SJCRH30 (cell line): ENCODE measurements at regions not wholly inside any gene's neighbourhood (a gene's known extent, or its start where the extent isn't known, plus 50 kb on each side); places are given as distances from the start of the nearest gene placed in this dataset.

ENCODE experiments used
- DNase-seq, 2 experiments: peaks; one replicate each; pipeline ENCODE4 v3.0.0-alpha.2; 2015 to 2020
- H3K27ac ChIP-seq: fragments of 250-450 bp; sonication (Bioruptor Pico); 2 replicates; pipeline ENCODE4 v1.5.1; 2020; ENCODE audit warnings: mild to moderate bottlenecking, moderate library complexity
- H3K27me3 ChIP-seq: fragments of 250-450 bp; sonication (Bioruptor Pico); 2 replicates; pipeline ENCODE4 v1.5.1; 2020; ENCODE audit warnings: mild to moderate bottlenecking, moderate library complexity
- H3K36me3 ChIP-seq: fragments of 250-450 bp; sonication (Bioruptor Pico); 2 replicates; pipeline ENCODE4 v1.5.1; 2020; ENCODE audit warnings: mild to moderate bottlenecking, moderate library complexity
- H3K4me1 ChIP-seq: fragments of 250-450 bp; sonication (Bioruptor Pico); 2 replicates; pipeline ENCODE4 v1.5.1; 2020; ENCODE audit warnings: mild to moderate bottlenecking, moderate library complexity
- H3K4me3 ChIP-seq: fragments of 250-450 bp; sonication (Bioruptor Pico); 2 replicates; pipeline ENCODE4 v1.5.1; 2020; ENCODE audit warnings: mild to moderate bottlenecking, moderate library complexity
- H3K9me3 ChIP-seq: fragments of 250-450 bp; sonication (Bioruptor Pico); replicated peaks from 2 replicates; pipeline ENCODE4 v1.5.1; 2020; ENCODE audit warnings: mild to moderate bottlenecking, moderate library complexity

DNA sequence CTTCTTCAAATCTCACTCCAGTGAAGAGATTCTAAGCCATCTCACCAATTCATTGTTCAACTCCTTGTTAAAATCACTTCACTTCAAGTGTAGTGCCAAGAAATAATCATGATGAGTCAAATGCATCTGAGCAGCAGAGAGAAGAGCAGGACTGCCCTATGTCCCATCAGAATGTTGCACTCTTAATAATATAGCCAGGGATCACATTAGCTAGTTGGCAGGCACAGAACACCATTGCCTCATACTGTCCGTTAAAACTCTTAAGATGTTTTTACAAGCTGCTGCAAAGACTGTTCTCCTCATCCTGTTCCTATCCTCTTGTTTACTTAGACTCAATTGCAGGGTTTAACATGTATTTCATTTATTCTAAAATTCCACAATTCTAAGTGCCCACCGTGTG, 432.9 kb downstream of the PLPP3 start:
- no peak for DNase-seq
- H3K4me1 ChIP-seq: no peaks in the 10 kb centered on the region
- H3K27ac ChIP-seq: no peak overlapping the region
- no peaks in the 10 kb centered on the region for H3K36me3 ChIP-seq
- no peaks in the 10 kb centered on the region for H3K9me3 ChIP-seq
- no peak overlapping the region for H3K4me3 ChIP-seq
- H3K27me3 ChIP-seq: no peaks in the 10 kb centered on the region

DNA sequence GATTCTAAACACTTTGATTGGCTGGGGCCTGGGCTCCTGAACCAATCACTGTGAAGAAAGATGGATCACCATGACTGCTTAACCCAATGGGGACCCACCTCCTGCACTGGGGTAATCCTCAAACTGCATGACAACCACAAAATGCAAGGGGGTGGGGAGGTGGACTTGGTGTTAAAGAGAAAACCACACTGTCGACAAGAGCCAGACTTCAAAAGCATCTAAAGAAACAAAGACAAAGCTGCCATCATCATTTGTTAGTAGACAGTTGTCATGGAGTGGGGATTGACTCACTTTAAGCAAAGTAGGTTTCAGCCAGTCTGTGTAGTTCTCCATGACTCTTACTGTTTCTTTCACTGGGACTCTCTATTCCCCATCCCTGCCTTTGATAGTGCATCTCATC, 433.8 kb downstream of the PLPP3 start:
- no peaks in the 10 kb centered on the region for H3K36me3 ChIP-seq
- no peak for DNase-seq
- H3K4me3 ChIP-seq: no peak overlapping the region
- H3K9me3 ChIP-seq: no peaks in the 10 kb centered on the region
- no peak overlapping the region for H3K27ac ChIP-seq
- no peaks in the 10 kb centered on the region for H3K4me1 ChIP-seq
- H3K27me3 ChIP-seq: no peaks in the 10 kb centered on the region

DNA sequence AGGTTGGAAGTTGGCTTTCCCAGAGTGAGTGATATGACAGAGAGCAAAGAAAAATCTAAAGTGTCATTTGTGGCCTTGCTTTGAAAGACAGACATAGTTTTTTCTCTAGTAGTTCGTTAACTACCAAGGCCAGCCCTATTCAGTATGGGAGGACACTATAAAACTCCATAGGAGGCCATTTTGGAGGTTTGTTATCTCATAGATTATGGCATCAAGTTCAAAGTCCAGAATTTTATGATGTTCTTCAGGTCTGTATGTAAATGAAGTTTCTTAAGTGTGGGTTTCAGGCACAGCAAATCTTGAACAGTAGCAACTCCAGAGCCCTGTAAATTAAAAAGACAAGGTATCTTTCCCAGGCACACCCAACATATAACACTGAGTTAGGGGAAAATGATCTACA, 437.1 kb downstream of the PLPP3 start:
- DNase-seq: no peak

DNA sequence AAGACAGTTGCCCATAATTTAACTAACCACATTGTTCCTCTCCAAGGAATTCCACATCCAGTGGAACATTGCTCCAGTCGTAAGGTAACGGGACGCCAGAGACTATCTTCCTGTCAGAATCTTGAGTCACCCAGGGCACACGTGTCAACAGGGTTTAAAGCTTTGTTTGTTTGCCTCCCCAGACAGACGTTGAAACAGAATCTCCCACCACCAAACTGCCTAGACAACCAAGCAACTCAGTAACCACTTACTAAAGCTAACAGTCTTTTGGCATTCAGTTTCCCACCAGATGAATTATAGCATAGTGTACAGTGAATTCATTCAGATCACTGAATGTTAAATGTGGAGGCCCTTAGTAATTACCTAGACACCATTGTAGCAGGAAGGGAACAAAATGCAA, 439.5 kb downstream of the PLPP3 start:
- Histone ChIP-seq H3K27me3 (no peaks in the 10 kb centered on the region), H3K36me3 (no peaks in the 10 kb centered on the region), H3K4me3 (no peak overlapping the region), H3K4me1 (no peaks in the 10 kb centered on the region), H3K27ac (no peak overlapping the region), H3K9me3 (no peaks in the 10 kb centered on the region)
- no peak for DNase-seq

More for the DNA sequence above, 437.1 kb downstream of the PLPP3 start:
- Histone ChIP-seq H3K4me3 (no peak overlapping the region), H3K27me3 (no peaks in the 10 kb centered on the region), H3K9me3 (no peaks in the 10 kb centered on the region), H3K36me3 (no peaks in the 10 kb centered on the region), H3K27ac (no peak overlapping the region), H3K4me1 (no peaks in the 10 kb centered on the region)

DNA sequence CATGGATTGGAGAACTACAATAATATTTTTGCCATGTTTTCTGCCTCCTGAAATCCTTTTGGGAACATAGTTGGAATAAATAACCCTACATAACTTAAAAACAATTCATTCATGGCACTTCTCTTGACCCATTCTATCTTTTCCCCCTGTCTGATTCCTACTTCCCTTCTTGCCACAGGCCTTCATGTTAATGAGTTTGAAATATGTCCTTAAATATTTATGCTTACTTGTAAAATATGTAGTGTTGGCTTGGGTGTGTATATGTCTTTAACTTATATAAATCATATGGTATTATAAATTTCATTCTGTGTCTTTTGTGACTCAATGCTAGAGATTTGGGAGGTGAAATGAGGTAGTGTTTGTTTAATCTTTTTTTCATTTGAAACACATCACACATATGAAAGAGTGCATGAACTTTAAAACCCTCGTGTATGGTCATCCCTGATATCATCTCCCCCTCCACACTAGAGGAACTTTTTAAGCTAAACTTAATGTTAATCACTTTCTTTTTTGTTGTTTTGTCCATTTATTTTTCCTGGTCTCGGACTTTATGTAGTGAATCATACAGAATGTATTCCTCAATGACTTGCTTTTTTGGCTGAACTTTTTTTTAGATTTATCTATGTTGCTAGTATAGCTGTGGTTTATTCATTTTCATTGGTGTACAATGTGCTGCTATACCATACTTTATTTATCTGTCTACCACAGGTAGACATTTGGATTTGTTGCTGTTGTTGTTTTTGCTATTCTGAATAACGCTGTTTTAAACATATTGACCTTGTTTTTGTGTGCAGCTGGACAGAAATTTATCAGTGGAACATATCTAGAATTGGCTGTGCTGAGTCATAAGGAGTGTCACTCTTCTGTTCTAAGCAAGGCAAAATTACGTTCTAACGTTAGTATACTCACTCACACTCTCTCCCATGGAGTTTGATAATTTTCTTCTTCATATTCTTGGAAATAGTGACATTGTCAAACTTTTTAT, 441.6 kb downstream of the PLPP3 start:
- no peak overlapping the region for H3K27ac ChIP-seq
- H3K27me3 ChIP-seq: no peaks in the 10 kb centered on the region
- no peaks in the 10 kb centered on the region for H3K36me3 ChIP-seq
- H3K4me3 ChIP-seq: no peak overlapping the region
- H3K4me1 ChIP-seq: no peaks in the 10 kb centered on the region
- DNase-seq: no peak
- no peaks in the 10 kb centered on the region for H3K9me3 ChIP-seq

DNA sequence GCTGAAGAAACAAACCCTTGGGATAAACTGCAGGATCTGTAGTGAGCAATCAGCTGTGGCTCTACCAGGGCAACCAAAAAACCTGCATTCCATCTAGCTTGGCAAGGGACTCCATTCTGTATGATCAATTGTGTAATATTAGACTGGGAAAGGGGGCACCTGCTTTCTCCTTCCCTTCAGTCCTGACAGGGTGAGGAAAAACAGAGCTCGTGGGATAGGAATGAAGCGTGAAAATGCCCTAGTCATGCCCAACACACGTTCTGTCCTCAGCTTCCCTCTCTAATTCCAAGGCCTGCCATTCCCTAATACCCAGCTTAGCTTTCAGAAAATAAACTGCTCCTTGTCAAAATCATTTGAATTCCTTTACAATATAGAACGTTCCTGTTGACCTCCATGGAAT, 442.3 kb downstream of the PLPP3 start:
- Histone ChIP-seq H3K27me3 (no peaks in the 10 kb centered on the region), H3K27ac (no peak overlapping the region), H3K4me3 (no peak overlapping the region), H3K36me3 (no peaks in the 10 kb centered on the region), H3K4me1 (no peaks in the 10 kb centered on the region), H3K9me3 (no peaks in the 10 kb centered on the region)
- no peak for DNase-seq

DNA sequence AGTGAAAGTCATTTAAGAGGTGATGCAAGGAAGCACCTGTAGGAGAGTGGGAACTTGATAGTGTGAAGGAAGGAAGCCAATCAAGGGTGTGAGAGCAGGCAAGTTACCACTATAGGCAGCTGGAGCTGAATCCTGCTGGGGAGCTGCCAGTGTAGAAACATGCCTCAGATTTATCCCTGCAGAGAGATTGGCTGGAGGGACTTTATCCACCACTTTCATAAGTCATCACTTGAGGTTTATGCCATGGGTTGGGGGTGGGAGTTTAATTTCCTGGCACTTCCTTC, 443.6 kb downstream of the PLPP3 start:
- H3K27ac ChIP-seq: no peak overlapping the region

DNA sequence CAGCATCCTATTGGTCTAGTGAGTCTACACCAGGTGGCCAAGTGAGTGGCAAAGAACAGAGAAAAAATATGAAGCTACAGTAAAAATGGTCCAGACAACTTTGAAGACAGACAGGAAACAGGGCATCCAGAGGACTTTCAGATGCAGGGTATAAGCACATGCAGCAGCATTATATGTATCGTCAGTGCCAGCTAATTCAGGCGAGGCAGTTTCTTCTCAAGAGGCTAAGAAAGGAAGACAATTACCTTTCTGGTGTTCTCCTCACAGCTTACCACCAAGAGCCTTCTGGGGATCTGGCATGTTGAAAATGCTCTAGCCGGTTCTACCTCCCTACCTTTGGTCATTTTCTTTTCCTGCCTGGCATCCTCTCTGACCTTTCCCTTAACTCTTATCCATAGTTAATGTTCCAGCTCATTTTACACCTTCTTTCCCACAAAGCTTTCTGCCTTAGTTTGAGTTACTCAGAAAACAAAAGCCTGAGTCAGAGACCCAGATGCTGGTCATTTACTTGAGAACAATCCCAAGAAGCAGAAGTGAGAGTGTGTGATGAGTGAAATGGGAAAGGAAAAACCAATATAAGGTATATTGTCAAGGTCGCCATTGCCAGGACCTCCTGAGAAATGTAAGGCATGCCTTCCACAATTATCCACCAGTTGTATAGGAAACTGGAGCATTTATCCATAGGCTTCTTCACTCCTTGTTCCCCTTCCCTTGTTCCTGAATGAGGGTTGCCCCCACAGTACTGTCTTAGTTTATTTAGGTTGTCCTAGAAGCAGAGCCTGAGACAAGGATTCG, 444.1 kb downstream of the PLPP3 start:
- H3K9me3 ChIP-seq: no peaks in the 10 kb centered on the region
- DNase-seq: no peak
- no peak overlapping the region for H3K27ac ChIP-seq
- H3K36me3 ChIP-seq: no peaks in the 10 kb centered on the region
- no peak overlapping the region for H3K4me3 ChIP-seq
- H3K4me1 ChIP-seq: no peaks in the 10 kb centered on the region
- H3K27me3 ChIP-seq: no peaks in the 10 kb centered on the region

More for the DNA sequence above, 443.6 kb downstream of the PLPP3 start:
- Histone ChIP-seq H3K36me3 (no peaks in the 10 kb centered on the region), H3K4me3 (no peak overlapping the region), H3K4me1 (no peaks in the 10 kb centered on the region), H3K9me3 (no peaks in the 10 kb centered on the region), H3K27me3 (no peaks in the 10 kb centered on the region)
- DNase-seq: no peak

DNA sequence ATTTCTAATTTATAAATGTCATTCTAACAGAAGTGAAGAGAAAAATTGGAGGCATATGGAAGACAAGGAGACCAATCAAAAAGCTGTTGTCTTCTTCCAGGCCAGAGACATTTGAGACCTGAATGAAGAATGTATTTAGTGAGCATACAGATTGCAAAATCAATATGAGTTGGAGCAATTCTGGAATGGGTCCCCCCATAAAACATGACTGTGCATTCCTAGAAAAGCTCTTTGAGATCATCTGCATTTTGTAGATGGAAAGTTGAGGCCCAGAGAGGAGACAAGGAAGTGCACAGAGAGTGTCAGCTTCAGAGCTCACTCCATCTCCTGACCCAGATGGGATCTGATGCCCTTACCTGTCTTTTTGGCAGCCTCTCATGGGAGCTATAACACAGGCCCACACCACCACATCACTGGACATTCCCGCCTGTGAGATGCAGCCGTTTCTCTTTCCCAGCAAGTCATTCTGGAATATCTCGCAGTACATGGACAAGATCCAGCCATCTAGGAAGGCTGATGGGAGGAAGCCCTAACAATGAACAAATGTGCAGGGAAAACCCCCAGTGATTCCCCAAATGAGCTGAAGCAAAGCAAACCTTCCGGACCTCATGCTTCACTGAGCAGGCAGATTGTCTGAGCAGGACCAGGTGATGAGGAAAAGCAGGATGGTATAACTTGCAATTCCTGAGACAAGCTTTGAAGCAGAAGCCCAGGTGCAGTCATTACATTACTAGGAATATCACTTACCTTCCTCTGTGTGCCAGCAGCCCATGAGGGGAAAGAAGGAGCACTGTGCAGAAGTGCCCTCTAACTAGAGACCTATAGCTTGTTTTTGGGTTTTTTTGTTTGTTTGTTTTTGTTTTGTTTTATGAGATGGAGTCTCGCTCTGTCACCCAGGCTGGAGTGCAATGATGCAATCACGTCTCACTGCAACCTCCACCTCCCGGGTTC, 445.6 kb downstream of the PLPP3 start:
- Histone ChIP-seq H3K9me3 (no peaks in the 10 kb centered on the region), H3K27ac (no peak overlapping the region), H3K27me3 (no peaks in the 10 kb centered on the region), H3K36me3 (no peaks in the 10 kb centered on the region), H3K4me1 (no peaks in the 10 kb centered on the region), H3K4me3 (no peak overlapping the region)
- no peak for DNase-seq

DNA sequence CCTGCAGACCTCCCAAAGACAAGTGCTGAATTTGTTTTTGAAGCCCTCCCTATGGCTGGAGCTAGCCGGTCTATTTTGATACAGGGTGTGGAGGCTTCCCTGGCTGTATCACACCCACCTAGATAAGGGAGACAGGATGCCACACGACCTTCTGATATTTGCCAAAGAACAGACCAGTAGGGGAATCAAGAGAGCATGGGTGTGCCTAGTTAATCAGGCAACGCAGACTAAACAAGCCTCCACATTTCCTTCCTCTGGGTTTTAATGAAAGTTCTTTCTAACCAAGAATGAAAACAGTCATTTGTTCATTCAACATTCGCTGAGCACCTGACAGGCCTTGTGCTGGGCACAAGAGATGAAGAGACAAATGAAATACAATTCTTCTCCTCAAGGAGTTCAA, 446.8 kb downstream of the PLPP3 start:
- Histone ChIP-seq H3K9me3 (no peaks in the 10 kb centered on the region), H3K4me1 (no peaks in the 10 kb centered on the region), H3K27ac (no peak overlapping the region), H3K36me3 (no peaks in the 10 kb centered on the region), H3K27me3 (no peaks in the 10 kb centered on the region), H3K4me3 (no peak overlapping the region)
- no peak for DNase-seq

DNA sequence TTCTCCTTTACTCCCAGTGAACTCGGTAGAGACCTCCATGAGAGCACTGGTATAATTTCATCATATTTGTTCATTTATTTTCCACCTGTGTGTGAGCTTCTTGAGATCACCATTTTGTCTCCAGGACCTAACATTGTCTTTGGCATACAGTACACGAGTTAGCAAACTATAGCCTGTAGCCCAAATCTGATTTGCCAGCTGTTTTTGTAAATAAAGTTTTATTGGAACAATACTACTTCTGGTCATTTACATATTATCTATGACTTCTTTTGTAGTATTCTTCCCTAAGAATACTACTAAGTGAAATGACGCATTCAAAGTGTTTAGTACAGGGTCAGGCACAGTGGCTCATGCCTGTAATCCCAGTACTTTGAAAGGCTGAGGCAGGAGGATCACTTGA, 449.5 kb downstream of the PLPP3 start:
- DNase-seq: no peak
- no peaks in the 10 kb centered on the region for H3K9me3 ChIP-seq
- H3K27me3 ChIP-seq: no peaks in the 10 kb centered on the region
- H3K27ac ChIP-seq: no peak overlapping the region
- H3K4me3 ChIP-seq: no peak overlapping the region
- no peaks in the 10 kb centered on the region for H3K4me1 ChIP-seq
- H3K36me3 ChIP-seq: no peaks in the 10 kb centered on the region

DNA sequence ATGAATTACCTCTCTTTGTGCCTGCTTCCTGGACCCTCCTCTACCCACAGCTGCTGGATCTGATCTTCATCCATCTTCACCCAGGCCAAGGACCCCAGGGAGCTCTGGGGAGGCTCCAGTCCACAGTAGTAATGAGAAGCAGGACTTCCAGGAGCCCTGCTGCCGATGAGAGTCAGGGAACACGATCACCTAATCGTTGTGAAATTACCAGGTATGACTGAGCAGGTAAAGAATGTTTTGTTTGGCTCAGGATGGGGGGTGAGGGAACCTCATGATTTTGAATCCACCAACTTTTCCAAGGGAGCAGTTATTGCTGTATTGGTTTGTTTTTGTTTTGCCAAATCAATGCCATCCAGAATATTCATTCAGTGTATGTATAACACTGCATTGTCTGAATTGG, 454.0 kb downstream of the PLPP3 start:
- H3K27me3 ChIP-seq: no peaks in the 10 kb centered on the region
- no peaks in the 10 kb centered on the region for H3K36me3 ChIP-seq
- no peak overlapping the region for H3K4me3 ChIP-seq
- H3K9me3 ChIP-seq: no peaks in the 10 kb centered on the region
- no peaks in the 10 kb centered on the region for H3K4me1 ChIP-seq
- no peak overlapping the region for H3K27ac ChIP-seq
- no peak for DNase-seq

DNA sequence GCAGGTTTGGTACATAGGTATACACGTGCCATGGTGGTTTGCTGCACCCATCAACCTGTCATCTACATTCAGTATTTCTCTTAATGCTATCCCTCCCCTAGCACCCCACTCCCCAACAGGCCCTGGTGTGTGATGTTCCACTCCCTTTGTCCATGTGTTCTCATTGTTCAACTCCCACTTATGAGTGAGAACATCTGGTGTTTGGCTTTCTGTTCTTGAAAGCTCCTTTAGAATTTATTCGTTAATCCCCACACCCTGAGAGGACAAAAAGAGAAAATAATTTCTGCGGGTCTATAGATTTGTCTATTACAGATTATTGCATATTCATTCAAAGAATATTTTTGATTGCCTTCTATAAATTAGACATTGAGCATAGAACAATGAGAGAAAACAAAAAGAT, 455.5 kb downstream of the PLPP3 start:
- Histone ChIP-seq H3K4me1 (no peaks in the 10 kb centered on the region), H3K9me3 (no peaks in the 10 kb centered on the region), H3K36me3 (no peaks in the 10 kb centered on the region), H3K4me3 (no peak overlapping the region), H3K27ac (no peak overlapping the region), H3K27me3 (no peaks in the 10 kb centered on the region)
- DNase-seq: no peak

DNA sequence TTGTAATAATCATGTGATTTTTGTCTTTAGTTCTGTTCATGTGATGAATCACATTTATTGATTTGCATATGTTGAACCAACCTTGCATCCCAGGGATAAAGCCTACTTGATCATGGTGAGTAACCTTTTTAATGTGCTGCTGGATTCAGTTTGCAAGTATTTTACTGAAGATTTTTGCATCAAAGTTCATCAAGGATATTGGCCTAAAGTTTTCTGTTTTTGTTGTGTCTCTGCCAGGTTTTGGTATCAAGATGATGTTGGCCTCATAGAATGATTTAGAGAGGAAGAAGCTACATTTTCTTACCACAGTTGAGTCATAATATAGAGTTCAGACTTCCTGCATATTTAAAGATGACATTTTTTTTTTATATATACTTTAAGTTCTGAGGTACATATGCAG, 455.9 kb downstream of the PLPP3 start:
- H3K4me1 ChIP-seq: no peaks in the 10 kb centered on the region
- H3K27ac ChIP-seq: no peak overlapping the region
- DNase-seq: no peak
- no peaks in the 10 kb centered on the region for H3K9me3 ChIP-seq
- no peak overlapping the region for H3K4me3 ChIP-seq
- no peaks in the 10 kb centered on the region for H3K27me3 ChIP-seq
- H3K36me3 ChIP-seq: no peaks in the 10 kb centered on the region

DNA sequence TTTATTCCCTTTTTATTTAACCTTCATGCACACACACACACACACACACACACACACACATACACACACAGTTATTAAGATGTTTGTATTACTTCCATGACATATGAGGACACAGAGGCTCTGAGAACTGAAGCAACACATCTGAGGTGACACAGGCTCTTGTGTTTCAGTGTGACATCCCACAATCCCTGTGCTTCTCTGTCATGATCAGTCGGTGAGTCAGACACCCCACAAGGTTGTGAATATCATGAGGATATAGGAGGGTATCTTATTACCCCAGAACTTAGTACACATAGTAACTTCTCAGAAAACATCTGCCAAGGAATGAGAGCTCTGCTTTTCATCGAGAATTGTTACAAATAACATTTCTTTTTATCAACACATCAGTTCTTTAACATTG, 459.3 kb downstream of the PLPP3 start:
- H3K4me3 ChIP-seq: no peak overlapping the region
- no peak for DNase-seq
- no peaks in the 10 kb centered on the region for H3K27me3 ChIP-seq
- no peaks in the 10 kb centered on the region for H3K4me1 ChIP-seq
- H3K27ac ChIP-seq: no peak overlapping the region
- H3K36me3 ChIP-seq: no peaks in the 10 kb centered on the region
- H3K9me3 ChIP-seq: no peaks in the 10 kb centered on the region
